NCI-H510A (cell line): ENCODE measurements at regions not wholly inside any gene's neighbourhood (a gene's known extent, or its start where the extent isn't known, plus 50 kb on each side); places are given as distances from the start of the nearest gene placed in this dataset.
"Not testable (repeated sequence)": the region's sequence is repeated elsewhere in the genome, so short reads cannot be mapped to it uniquely, and the experiment has no call there.

ENCODE experiments used
- DNase-seq: peaks from one replicate; lab custom pipeline; 2025; lab: John Stamatoyannopoulos, UW

DNA sequence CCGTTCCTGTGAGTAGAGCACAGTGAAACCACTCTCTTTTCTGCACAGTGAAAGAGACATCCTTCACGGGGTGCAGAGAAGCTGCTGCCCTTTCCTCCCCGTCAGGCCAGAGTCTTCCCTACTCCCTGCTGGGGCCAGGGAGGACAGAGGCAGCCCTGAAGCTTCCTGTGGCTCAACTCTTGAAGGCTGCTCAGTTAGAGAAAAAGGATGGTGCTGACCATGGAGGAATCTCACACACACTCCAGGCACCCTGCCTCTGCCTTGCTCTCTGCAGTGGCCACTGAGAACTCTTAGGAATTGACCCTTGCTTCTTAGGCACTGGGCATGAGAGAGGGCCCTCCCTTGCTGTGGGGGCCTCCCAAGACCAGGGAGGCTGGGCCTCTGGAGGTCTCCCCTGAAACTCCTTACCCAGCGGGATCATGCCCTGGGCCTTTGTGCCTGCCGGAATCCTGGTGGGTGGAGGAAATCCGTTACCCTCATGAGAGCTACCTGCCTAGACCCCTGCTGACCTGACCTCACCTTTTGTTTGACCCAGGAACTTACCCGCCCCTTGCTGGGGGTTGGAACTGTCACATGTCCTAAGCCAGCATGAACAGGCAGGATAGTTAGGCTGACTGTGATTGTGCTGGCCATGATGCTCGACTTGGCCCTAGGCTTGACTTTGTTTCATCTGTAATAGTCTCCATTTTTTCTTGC, 65.0 kb upstream of the CD93 start:
- no peak for DNase-seq

DNA sequence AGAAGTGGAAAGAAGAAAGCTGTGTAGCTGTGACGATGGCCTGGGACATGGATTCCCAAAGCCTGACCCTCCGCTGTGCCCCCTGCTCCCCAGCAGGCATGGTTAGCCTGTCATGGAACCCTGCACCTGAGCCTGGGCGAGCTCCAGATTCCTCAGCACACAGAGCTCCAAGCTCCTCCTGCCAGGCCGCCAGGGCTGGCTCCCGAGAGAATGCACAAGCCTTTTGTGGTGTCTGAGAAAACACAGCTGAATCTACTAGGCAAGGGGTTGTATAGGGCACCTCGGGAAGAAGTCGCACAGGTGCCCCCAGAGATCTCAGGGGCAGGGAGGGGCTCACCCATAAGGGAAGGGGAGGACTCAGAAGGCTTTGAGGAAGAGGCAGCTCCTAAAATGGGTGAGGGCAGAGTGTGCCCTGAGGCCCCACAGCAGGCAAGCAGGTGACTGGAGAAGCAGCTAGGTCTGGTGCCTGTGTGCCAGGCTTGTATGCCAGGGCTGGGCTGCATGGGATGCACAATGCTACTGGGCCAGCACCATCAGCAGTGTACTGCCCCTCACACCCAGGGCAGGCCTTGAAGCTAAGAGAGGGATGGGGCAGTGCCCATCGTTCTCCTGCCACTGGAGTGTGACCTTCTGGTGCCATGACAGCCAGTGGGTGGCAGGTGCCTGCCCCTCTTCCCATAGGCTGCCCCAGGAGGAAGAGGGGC, 64.3 kb upstream of the CD93 start:
- DNase-seq = no peak

- DNase-seq = no peak
These were observed 63.6 kb upstream of the CD93 start for GRCh38 chr20:23149623-23150279.

GRCh38 chr20:23148731-23149570, 62.8 kb upstream of the CD93 start:
- DNase-seq = no peak

GRCh38 chr20:23147964-23148730, 62.0 kb upstream of the CD93 start:
- no peak for DNase-seq

GRCh38 chr20:23147647-23147963, 61.5 kb upstream of the CD93 start:
- no peak for DNase-seq

DNA sequence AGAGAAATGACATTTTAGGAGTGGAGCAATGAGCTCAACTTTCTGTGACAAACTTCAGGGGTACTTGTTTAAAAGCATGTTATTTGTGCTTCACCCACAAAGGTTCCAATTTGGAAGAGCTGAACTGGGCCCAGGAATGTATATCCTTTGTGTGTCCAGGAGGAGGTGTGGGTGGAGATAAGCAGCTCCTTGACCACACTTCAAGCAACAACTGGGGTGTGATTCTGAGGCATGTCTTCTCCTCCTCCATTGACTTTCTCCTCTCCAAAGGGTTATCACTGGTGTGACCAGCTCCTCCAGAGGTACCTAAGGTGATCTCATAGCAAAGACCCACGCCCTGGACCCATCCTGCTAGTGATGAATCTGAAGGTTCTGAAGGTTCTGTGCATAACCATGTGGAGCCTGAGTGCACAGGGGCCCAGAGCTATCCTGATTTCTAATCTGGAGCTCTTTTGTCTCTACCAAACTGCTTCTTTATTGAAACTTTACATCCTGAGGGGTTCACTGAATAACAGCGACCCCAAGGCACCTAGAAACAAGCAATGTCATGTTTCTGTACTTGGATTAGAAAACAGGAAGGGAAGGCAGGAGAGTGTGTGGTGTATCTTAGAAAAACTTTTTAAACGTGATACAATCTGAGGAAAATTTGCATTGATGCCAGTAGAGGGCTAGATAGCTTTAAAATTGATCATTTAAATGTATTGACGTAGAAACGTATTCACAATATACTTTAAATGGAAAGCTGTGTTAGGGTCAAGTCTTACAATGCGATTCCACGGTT, 60.9 kb upstream of the CD93 start:
- no peak for DNase-seq

GRCh38 chr20:23146181-23146580, 60.1 kb upstream of the CD93 start:
- no peak for DNase-seq

DNA sequence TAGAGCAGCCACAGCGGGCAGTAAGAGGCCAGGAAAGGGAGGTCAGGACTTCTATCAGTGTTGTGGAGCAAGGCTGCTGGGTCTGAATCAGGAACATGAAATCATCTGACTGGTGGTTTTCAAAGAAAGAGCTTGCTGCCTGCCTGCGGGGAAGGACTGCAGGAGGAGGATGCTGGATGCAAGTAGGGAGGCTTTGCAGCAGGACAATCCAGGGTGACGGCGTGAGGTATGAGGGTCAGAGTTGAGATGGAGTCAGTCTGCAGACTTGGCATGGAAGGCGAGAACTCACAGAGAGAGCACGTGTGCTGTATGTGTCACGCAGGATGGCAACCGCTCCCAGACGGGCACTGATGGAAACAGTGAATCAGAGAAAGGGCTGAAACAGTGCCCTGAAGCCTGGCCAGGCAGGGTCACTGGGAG, 59.2 kb upstream of the CD93 start:
- DNase-seq = no peak

DNA sequence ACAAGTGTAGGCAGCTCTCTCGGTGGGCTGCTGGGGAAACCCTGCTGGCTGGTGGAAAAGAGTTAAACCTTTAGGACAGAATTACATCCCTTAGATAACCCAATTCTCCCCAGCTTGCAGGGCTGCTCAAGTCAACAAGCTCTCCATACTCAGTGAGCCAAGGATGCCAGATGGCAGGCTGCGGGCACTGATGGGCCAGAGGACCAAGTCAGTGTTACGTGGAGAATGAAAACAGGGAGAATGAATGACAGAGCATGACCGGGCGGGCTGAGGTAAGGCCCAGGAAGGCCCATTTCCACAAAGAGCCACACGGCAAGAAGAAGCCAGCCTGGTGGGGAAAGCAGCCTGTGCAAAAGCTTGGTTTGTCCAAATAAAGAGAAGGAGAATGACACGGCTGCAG, 58.7 kb upstream of the CD93 start:
- no peak for DNase-seq

- peak; percentile 71 for DNase-seq
These were observed 58.0 kb upstream of the CD93 start for GRCh38 chr20:23143986-23144690.

DNA sequence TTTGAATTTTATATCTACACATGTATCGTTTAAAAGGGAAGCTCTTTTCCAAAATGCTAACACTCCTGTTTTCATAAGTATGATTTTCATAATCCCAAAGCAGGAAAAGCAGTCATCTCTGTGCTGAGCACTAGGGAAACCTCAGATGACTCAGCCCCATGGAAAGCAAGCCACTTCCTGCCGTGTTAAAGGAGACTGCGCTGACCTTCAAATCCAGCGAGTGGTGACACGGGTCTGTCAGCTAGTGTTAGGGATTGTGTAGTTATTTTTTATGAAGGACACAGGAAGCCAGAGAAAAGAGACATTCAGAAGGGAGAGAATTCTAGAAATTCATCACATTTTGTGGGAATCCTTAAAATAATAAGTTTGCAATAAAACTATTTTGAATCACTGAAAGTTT, 57.0 kb upstream of the CD93 start:
- peak; percentile 59 for DNase-seq

- DNase-seq = no peak
These were observed 56.3 kb upstream of the CD93 start for GRCh38 chr20:23142162-23143050.

- DNase-seq = no peak
These were observed 55.5 kb upstream of the CD93 start for GRCh38 chr20:23141450-23142161.

GRCh38 chr20:23140991-23141390, 54.9 kb upstream of the CD93 start:
- no peak for DNase-seq

GRCh38 chr20:23139984-23140383, 53.9 kb upstream of the CD93 start:
- not testable (repeated sequence) for DNase-seq

DNA sequence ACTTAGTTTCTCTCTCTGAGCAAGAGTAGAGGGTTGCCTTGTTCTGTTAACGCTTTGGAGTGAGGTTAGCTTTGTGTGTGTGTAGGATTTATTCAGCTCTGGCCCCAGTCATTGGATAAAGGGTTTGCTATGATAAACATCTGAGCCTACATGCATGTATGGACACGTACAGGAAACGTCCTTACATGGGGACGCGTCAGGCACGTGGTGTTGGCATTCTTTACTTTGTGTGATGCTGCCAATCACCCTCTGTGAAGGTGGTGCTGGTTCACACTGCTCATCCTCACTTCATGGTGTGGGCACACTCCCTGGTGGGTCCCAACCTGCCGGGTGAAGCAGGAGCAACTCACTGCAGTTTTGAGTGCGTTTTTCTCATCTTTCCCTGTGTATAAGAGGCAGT, 53.4 kb upstream of the CD93 start:
- peak; percentile 96 for DNase-seq

- no peak for DNase-seq
These were observed 52.6 kb upstream of the CD93 start for GRCh38 chr20:23138682-23139081.

GRCh38 chr20:23138226-23138625, 52.1 kb upstream of the CD93 start:
- no peak for DNase-seq
